ENCODE measurements at regions not wholly inside any gene's neighbourhood (a gene's known extent, or its start where the extent isn't known, plus 50 kb on each side); places are given as distances from the start of the nearest gene placed in this dataset.
"Not testable (repeated sequence)": the region's sequence is repeated elsewhere in the genome, so short reads cannot be mapped to it uniquely, and the experiment has no call there.

- Histone ChIP-seq H3K27ac (no peak overlapping the region), H3K4me1 (no peaks in the 10 kb centered on the region), H3K9me3 (no peaks in the 10 kb centered on the region), H3K4me3 (no peak overlapping the region), H3K27me3 (no peaks in the 10 kb centered on the region), H3K36me3 (no peaks in the 10 kb centered on the region)
- no peak for TF ChIP-seq CTCF (IDR thresholded peaks at IDR 0.05)
- DNase-seq (ENCODE audit: low spot score), result no peak
These were observed 118.2 kb upstream of the OR9Q1 start for GRCh38 chr11:57905439-57905838.

- not testable (repeated sequence) for H3K27ac ChIP-seq; H3K4me1 ChIP-seq; H3K9me3 ChIP-seq; DNase-seq (ENCODE audit: low spot score); H3K4me3 ChIP-seq; H3K36me3 ChIP-seq; H3K27me3 ChIP-seq
These were observed 115.3 kb upstream of the OR9Q1 start for GRCh38 chr11:57908399-57908798.

DNA sequence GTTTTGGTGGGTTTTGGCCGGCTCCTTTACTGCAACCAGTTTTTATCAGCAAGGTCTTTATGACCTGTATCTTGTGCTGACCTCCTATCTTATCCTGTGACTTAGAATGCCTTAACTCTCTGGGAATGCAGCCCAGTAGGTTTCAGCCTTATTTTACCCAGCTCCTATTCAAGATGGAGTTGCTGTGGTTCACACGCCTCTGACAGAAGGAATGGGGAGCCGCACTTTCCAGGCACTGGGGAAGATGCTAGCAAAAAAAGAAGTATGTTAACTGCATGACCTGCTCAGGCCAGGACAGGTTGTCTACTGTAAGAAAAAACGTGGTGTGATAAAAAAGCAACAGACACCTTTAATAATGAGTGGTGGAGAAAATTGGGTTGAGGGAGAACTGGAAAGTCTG lies 112.2 kb upstream of the OR9Q1 start:
- H3K9me3 ChIP-seq; H3K4me1 ChIP-seq; DNase-seq (ENCODE audit: low spot score); H3K4me3 ChIP-seq; H3K27ac ChIP-seq; H3K36me3 ChIP-seq; H3K27me3 ChIP-seq: not testable (repeated sequence)

DNA sequence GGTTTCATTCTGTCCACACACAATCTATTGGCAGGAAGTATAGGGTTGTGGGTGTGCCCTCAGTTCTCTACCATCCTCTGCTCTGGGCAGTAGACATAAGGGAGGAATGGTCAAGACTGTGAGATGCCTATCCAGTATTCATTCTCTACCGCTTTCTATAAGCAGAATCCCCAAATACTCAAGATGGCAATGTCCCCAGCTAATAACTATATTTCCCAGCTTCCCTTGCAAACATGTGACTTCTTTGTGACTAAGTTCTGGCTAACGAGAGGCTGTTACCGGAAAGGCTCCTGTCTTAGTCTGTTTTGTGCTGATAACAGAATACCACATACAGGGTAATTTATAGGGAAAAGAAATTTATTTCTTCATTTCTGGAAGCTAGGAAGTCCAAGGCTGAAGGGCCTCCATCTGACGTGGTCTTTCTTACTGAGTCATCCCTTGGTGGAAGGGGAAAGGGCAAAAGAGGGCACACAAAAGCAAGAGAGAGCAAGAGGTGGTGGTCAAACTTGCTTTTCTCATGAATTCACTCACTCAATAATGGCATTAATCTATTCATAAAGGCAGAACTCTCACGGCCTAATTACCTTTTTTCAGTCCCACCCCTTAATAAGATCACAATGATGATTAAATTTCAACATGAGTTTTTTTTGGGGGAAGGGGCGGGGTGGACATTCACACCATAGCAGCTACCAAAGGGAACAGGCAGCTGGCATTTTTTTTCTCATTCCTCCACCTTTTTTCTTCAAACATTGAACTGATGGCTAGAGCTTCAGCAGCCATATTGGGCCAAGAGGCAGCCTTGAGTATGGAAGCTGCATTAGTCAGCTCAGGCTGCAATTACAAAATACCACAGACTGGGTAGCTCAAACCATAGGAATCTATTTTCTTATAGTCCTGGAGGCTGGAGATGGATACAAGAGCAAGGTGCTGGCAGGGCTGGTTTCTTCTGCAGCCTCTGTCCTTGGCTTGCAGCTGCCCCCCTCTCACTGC lies 109.7 kb upstream of the OR9Q1 start:
- Histone ChIP-seq H3K4me3 (no peak overlapping the region), H3K36me3 (no peaks in the 10 kb centered on the region), H3K27me3 (no peaks in the 10 kb centered on the region), H3K9me3 (peaks cover 0 to 6% of the 10 kb centered on the region in 2 donors), H3K27ac (no peak overlapping the region), H3K4me1 (no peaks in the 10 kb centered on the region)
- no peak for DNase-seq (ENCODE audit: low spot score)
- no peak for TF ChIP-seq CTCF (IDR thresholded peaks at IDR 0.05)

- no peak for TF ChIP-seq CTCF (IDR thresholded peaks at IDR 0.05)
- no peaks in the 10 kb centered on the region for H3K27me3 ChIP-seq
- no peak for DNase-seq (ENCODE audit: low spot score)
These were observed 106.0 kb upstream of the OR9Q1 start for GRCh38 chr11:57917632-57918031.

GRCh38 chr11:57920971-57921370 lies 102.7 kb upstream of the OR9Q1 start:
- H3K27ac ChIP-seq, result no peak overlapping the region
- H3K4me3 ChIP-seq, result no peak overlapping the region
- no peaks in the 10 kb centered on the region for H3K4me1 ChIP-seq
- H3K9me3 ChIP-seq, result no peaks in the 10 kb centered on the region
- TF ChIP-seq CTCF (IDR thresholded peaks at IDR 0.05), result no peak
- DNase-seq (ENCODE audit: low spot score), result no peak
- H3K27me3 ChIP-seq, result no peaks in the 10 kb centered on the region
- H3K36me3 ChIP-seq, result no peaks in the 10 kb centered on the region

More at GRCh38 chr11:57917632-57918031, 106.0 kb upstream of the OR9Q1 start:
- Histone ChIP-seq H3K27ac (no peak overlapping the region), H3K9me3 (peaks cover 0 to 6% of the 10 kb centered on the region in 2 donors), H3K4me1 (no peaks in the 10 kb centered on the region), H3K4me3 (no peak overlapping the region), H3K36me3 (no peaks in the 10 kb centered on the region)

- H3K9me3 ChIP-seq, result no peaks in the 10 kb centered on the region
- H3K36me3 ChIP-seq, result no peaks in the 10 kb centered on the region
- no peaks in the 10 kb centered on the region for H3K27me3 ChIP-seq
- H3K4me1 ChIP-seq, result no peaks in the 10 kb centered on the region
- no peak overlapping the region for H3K27ac ChIP-seq
- H3K4me3 ChIP-seq, result no peak overlapping the region
- TF ChIP-seq CTCF (IDR thresholded peaks at IDR 0.05), result no peak
- DNase-seq (ENCODE audit: low spot score), result no peak
These were observed 91.6 kb upstream of the OR9Q1 start for GRCh38 chr11:57932105-57932504.
